SU-DHL-6 (cell line): ENCODE measurements at regions not wholly inside any gene's neighbourhood (a gene's known extent, or its start where the extent isn't known, plus 50 kb on each side); places are given as distances from the start of the nearest gene placed in this dataset.

Experiments used
- H2AFZ ChIP-seq: fragments of 200-600 bp; sonication (generic); 2 replicates; pipeline ENCODE4 v1.6.1; 2014; ENCODE audit warnings: low read depth, mild to moderate bottlenecking, moderate library complexity, mixed read lengths, antibody characterized with exemption, low read length; ENCODE audit not compliant: severe bottlenecking
- H3F3A ChIP-seq: fragments of 200-600 bp; shearing (Covaris generic); 2 replicates; pipeline ENCODE4 v1.6.0; 2016; ENCODE audit warnings: antibody characterized with exemption, mild to moderate bottlenecking; ENCODE audit not compliant: insufficient read depth
- H3K27ac ChIP-seq: fragments of 200-600 bp; sonication (generic); 2 replicates; pipeline ENCODE4 v1.5.1; 2016; ENCODE audit warnings: low read depth, mild to moderate bottlenecking, low read length, moderate library complexity, mixed read lengths
- H3K27me3 ChIP-seq: fragments of 200-600 bp; sonication (generic), shearing (Covaris generic); 2 replicates; pipeline ENCODE4 v1.6.0; 2014; ENCODE audit warnings: mild to moderate bottlenecking, low read length
- H3K36me3 ChIP-seq: fragments of 200-600 bp; sonication (generic); 2 replicates; pipeline ENCODE4 v1.6.1; 2014; ENCODE audit warnings: mild to moderate bottlenecking, low read length, mixed read lengths
- H3K4me2 ChIP-seq: fragments of 300-600, 200-600 bp; shearing (Covaris generic), sonication (generic); 2 replicates; pipeline ENCODE4 v1.6.0; 2014; ENCODE audit warnings: low read length, low read depth, mild to moderate bottlenecking; ENCODE audit not compliant: poor library complexity, severe bottlenecking
- H3K4me3 ChIP-seq: fragments of 200-600 bp; sonication (generic); 2 replicates; pipeline ENCODE4 v1.5.1; 2014; ENCODE audit warnings: antibody characterized with exemption, low read length, mild to moderate bottlenecking, mixed read lengths; ENCODE audit not compliant: insufficient read depth, poor library complexity, severe bottlenecking
- H3K79me2 ChIP-seq: fragments of 200-600 bp; sonication (generic); 2 replicates; pipeline ENCODE4 v1.6.1; 2014; ENCODE audit warnings: mild to moderate bottlenecking, low read length, moderate library complexity; ENCODE audit not compliant: insufficient read depth
- H3K9ac ChIP-seq: fragments of 200-600 bp; sonication (generic); 2 replicates; pipeline ENCODE4 v1.7.0; 2014; ENCODE audit warnings: mild to moderate bottlenecking, low read length
- H3K9me2 ChIP-seq: fragments of 200-600 bp; sonication (generic); replicated peaks from 2 replicates; pipeline ENCODE4 v1.6.1; 2014; ENCODE audit warnings: low read length; ENCODE audit not compliant: insufficient read depth
- H3K9me3 ChIP-seq: fragments of 200-600 bp; sonication (generic); 2 replicates; pipeline ENCODE4 v1.6.1; 2014; ENCODE audit warnings: low read length, mixed read lengths; ENCODE audit not compliant: insufficient read depth
- H4K20me1 ChIP-seq: fragments of 200-600 bp; sonication (generic); 2 replicates; pipeline ENCODE4 v1.6.1; 2014; ENCODE audit warnings: low read depth, mild to moderate bottlenecking, antibody characterized with exemption, low read length, moderate library complexity, mixed read lengths
- EZH2phosphoT487 ChIP-seq: fragments of 200-600 bp; sonication (generic), shearing (Covaris generic); conservative IDR thresholded peaks from 2 replicates; pipeline ENCODE4 v1.6.1; 2018; ENCODE audit warnings: mild to moderate bottlenecking, antibody characterized with exemption, low read length, moderate library complexity, mixed read lengths
- TF ChIP-seq, protein P1 (sequence below): fragments of 200-600 bp; sonication (generic); IDR thresholded peaks from one replicate; pipeline ENCODE4 v1.5.1; 2017; ENCODE audit warnings: antibody characterized with exemption, mild to moderate bottlenecking, low read length, moderate library complexity; ENCODE audit not compliant: insufficient read depth, poor library complexity, severe bottlenecking

DNA sequence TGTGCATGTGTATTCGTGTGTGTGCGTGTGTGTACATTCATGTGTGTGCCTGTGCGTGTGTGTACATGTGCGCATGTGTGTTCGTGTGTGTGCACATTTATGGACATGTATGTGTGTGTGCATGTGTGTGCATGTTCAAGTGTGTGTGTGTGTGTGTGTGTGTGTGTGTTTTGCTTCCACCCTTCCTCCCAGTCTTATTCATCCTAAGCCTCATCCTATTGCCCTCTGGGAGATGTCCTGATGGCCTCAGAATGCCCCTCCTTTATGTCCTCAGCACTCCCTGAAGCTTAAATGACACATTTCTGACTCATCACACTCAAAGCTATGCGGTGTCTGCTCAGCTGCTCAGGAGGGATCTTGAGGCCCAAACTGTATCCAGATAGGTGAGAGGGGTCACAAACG, 76.6 kb upstream of the CCDC167 start:
- H3K9ac ChIP-seq: no peak overlapping the region
- H3K27ac ChIP-seq: no peak overlapping the region
- H2AFZ ChIP-seq: no peak overlapping the region
- H3K9me2 ChIP-seq: no peaks in the 10 kb centered on the region
- no peaks in the 10 kb centered on the region for H3K79me2 ChIP-seq
- no peaks in the 10 kb centered on the region for H4K20me1 ChIP-seq
- no peak overlapping the region for H3K4me2 ChIP-seq
- H3K9me3 ChIP-seq: no peaks in the 10 kb centered on the region
- H3F3A ChIP-seq: no peaks in the 10 kb centered on the region
- no peaks in the 10 kb centered on the region for H3K27me3 ChIP-seq
- TF ChIP-seq EZH2phosphoT487: no peak
- TF ChIP-seq, protein P1, sequence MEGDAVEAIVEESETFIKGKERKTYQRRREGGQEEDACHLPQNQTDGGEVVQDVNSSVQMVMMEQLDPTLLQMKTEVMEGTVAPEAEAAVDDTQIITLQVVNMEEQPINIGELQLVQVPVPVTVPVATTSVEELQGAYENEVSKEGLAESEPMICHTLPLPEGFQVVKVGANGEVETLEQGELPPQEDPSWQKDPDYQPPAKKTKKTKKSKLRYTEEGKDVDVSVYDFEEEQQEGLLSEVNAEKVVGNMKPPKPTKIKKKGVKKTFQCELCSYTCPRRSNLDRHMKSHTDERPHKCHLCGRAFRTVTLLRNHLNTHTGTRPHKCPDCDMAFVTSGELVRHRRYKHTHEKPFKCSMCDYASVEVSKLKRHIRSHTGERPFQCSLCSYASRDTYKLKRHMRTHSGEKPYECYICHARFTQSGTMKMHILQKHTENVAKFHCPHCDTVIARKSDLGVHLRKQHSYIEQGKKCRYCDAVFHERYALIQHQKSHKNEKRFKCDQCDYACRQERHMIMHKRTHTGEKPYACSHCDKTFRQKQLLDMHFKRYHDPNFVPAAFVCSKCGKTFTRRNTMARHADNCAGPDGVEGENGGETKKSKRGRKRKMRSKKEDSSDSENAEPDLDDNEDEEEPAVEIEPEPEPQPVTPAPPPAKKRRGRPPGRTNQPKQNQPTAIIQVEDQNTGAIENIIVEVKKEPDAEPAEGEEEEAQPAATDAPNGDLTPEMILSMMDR: no peak
- no peak overlapping the region for H3K4me3 ChIP-seq
- no peaks in the 10 kb centered on the region for H3K36me3 ChIP-seq

DNA sequence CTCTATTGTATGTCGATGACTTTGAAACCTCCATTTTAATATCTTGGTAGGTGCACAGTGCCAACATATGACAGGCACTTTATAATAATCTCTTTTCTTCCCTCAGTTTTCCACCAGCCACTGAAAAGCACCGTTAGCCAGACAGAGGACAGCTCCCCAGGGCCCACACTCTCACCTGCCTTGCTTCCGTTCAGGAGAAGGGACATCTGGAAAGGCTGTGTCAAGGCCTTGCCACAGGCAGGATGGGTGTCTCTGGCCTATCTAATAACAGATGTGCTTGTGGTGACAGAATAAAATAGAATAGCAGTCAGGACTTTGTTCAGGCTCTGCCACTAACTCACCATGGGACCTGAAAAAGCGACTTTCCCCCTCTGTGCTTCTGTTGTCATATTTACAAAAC, 75.5 kb upstream of the CCDC167 start:
- Histone ChIP-seq H3K4me3 (no peak overlapping the region), H3K9ac (no peak overlapping the region), H3K27me3 (no peaks in the 10 kb centered on the region), H3F3A (no peaks in the 10 kb centered on the region), H3K79me2 (no peaks in the 10 kb centered on the region), H3K36me3 (no peaks in the 10 kb centered on the region), H3K9me3 (no peaks in the 10 kb centered on the region), H3K4me2 (no peak overlapping the region), H3K27ac (no peak overlapping the region), H3K9me2 (no peaks in the 10 kb centered on the region), H4K20me1 (no peaks in the 10 kb centered on the region), H2AFZ (no peak overlapping the region)
- TF ChIP-seq EZH2phosphoT487: no peak
- TF ChIP-seq, protein P1: no peak

DNA sequence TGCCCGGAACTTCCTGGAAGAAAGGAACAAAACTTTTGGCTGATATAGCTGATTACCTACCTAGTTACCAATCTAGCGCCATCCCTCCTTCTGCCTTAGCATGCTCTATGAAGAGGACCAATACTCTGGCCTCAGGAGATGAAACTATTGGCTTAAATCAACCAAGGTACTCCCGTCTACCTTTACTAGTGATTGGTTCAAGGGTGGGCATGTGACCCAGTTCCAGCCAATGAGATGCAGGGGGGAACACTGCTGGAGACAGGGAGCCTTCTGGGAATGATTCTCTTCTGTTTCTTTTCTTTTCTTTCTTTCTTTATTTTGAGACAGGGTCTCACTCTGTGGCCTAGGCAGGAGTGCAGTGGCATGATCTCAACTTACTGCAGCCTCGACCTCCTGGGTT, 72.6 kb upstream of the CCDC167 start:
- no peak overlapping the region for H3K4me2 ChIP-seq

More for the DNA sequence above, 72.6 kb upstream of the CCDC167 start:
- no peaks in the 10 kb centered on the region for H3K79me2 ChIP-seq
- no peak overlapping the region for H3K27ac ChIP-seq
- no peak for TF ChIP-seq EZH2phosphoT487
- TF ChIP-seq, protein P1: no peak
- no peak overlapping the region for H3K4me3 ChIP-seq
- no peaks in the 10 kb centered on the region for H3K9me3 ChIP-seq
- H2AFZ ChIP-seq: no peak overlapping the region
- no peaks in the 10 kb centered on the region for H3K9me2 ChIP-seq
- H3F3A ChIP-seq: no peaks in the 10 kb centered on the region
- H3K9ac ChIP-seq: no peak overlapping the region
- no peaks in the 10 kb centered on the region for H4K20me1 ChIP-seq
- H3K27me3 ChIP-seq: no peaks in the 10 kb centered on the region
- no peaks in the 10 kb centered on the region for H3K36me3 ChIP-seq
